Gastrocnemius medialis (tissue), 4 donors: ENCODE measurements at regions not wholly inside any gene's neighbourhood (a gene's known extent, or its start where the extent isn't known, plus 50 kb on each side); places are given as distances from the start of the nearest gene placed in this dataset.

Source experiments
- POLR2A ChIP-seq, 2 donors: fragments of 450-650 bp; IDR thresholded peaks; one replicate each; pipeline ENCODE4 v1.6.1; 2017; ENCODE audit warnings: antibody characterized with exemption in 2 of 2, mild to moderate bottlenecking in 2 of 2, moderate library complexity in 2 of 2
- TF ChIP-seq, protein P1 (sequence below), 5 experiments: fragments of 450-650 bp in 3 of 5; fragments of 200-600 bp in 2 of 5; sonication (generic) in 2 of 5; IDR thresholded peaks in 4 of 5; conservative IDR thresholded peaks in 1 of 5; 1 replicate in 4 of 5; 2 replicates in 1 of 5; pipeline ENCODE4 v1.5.1; 2016 to 2019; ENCODE audit warnings: antibody characterized with exemption in 5 of 5, mild to moderate bottlenecking in 3 of 5, moderate library complexity in 3 of 5

DNA sequence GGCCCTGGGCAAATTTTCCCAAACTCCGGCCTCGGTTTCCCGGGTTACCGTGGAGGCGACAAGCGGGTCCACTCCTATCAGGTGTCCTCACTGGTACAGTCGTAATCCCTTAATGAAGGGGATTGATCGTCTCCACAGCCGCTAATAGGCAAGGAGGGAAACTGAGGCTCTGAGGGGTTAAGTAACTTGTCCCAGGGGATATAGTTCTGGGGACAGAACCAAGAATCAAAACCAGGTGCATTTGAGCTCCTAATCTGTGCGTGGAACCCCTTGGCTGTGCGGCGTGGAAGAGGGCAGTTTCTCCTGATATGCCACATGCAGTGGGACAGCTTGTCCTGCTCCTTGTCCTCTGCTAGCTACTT, 157.2 kb downstream of the CYRIA start:
- no peak for TF ChIP-seq POLR2A (IDR thresholded peaks at IDR 0.05)
- TF ChIP-seq, protein P1, sequence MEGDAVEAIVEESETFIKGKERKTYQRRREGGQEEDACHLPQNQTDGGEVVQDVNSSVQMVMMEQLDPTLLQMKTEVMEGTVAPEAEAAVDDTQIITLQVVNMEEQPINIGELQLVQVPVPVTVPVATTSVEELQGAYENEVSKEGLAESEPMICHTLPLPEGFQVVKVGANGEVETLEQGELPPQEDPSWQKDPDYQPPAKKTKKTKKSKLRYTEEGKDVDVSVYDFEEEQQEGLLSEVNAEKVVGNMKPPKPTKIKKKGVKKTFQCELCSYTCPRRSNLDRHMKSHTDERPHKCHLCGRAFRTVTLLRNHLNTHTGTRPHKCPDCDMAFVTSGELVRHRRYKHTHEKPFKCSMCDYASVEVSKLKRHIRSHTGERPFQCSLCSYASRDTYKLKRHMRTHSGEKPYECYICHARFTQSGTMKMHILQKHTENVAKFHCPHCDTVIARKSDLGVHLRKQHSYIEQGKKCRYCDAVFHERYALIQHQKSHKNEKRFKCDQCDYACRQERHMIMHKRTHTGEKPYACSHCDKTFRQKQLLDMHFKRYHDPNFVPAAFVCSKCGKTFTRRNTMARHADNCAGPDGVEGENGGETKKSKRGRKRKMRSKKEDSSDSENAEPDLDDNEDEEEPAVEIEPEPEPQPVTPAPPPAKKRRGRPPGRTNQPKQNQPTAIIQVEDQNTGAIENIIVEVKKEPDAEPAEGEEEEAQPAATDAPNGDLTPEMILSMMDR (IDR thresholded peaks at IDR 0.05 in 4 of 5, conservative IDR thresholded peaks at IDR 0.05 in 1 of 5): no peak
